ENCODE measurements at regions not wholly inside any gene's neighbourhood (a gene's known extent, or its start where the extent isn't known, plus 50 kb on each side); places are given as distances from the start of the nearest gene placed in this dataset.
"Not testable (repeated sequence)": the region's sequence is repeated elsewhere in the genome, so short reads cannot be mapped to it uniquely, and the experiment has no call there.

GRCh38 chrX:113470166-113470565 is 629.5 kb upstream of the AMOT start:
- DNase-seq = no peak

GRCh38 chrX:113457719-113458118 is 617.1 kb upstream of the AMOT start:
- DNase-seq = no peak

- no peak for DNase-seq
These were observed 615.0 kb upstream of the AMOT start for GRCh38 chrX:113455582-113455981.

- no peak for DNase-seq
These were observed 588.4 kb upstream of the AMOT start for GRCh38 chrX:113429011-113429410.

- DNase-seq = no peak
These were observed 581.7 kb upstream of the AMOT start for GRCh38 chrX:113422323-113422722.

GRCh38 chrX:113421432-113421831 is 580.8 kb upstream of the AMOT start:
- DNase-seq = no peak

GRCh38 chrX:113412106-113412505 is 571.5 kb upstream of the AMOT start:
- DNase-seq = no peak

- no peak for DNase-seq
These were observed 568.2 kb upstream of the AMOT start for GRCh38 chrX:113408843-113409242.

- no peak for DNase-seq
These were observed 559.6 kb upstream of the AMOT start for GRCh38 chrX:113400193-113400704.

- DNase-seq = no peak
These were observed 559.0 kb upstream of the AMOT start for GRCh38 chrX:113399506-113400192.

- no peak for DNase-seq
These were observed 551.7 kb upstream of the AMOT start for GRCh38 chrX:113392355-113392754.

GRCh38 chrX:113391875-113392274 is 551.2 kb upstream of the AMOT start:
- DNase-seq = no peak

GRCh38 chrX:113390531-113390930 is 549.9 kb upstream of the AMOT start:
- DNase-seq = no peak

- DNase-seq = no peak
These were observed 549.2 kb upstream of the AMOT start for GRCh38 chrX:113389846-113390245.

- peak; percentile 29 for DNase-seq
These were observed 544.0 kb upstream of the AMOT start for GRCh38 chrX:113384628-113385027.

GRCh38 chrX:113373421-113373820 is 532.8 kb upstream of the AMOT start:
- not testable (repeated sequence) for DNase-seq

GRCh38 chrX:113370006-113370405 is 529.4 kb upstream of the AMOT start:
- no peak for DNase-seq

- DNase-seq = no peak
These were observed 528.4 kb upstream of the AMOT start for GRCh38 chrX:113369056-113369455.

GRCh38 chrX:113353134-113353533 is 512.5 kb upstream of the AMOT start:
- no peak for DNase-seq

GRCh38 chrX:113330416-113330815 is 489.8 kb upstream of the AMOT start:
- no peak for DNase-seq

GRCh38 chrX:113315927-113316326 is 475.3 kb upstream of the AMOT start:
- no peak for DNase-seq

GRCh38 chrX:113305496-113305895 is 464.9 kb upstream of the AMOT start:
- DNase-seq = no peak

- DNase-seq = no peak
These were observed 459.9 kb upstream of the AMOT start for GRCh38 chrX:113300580-113300979.

GRCh38 chrX:113297437-113297836 is 456.8 kb upstream of the AMOT start:
- DNase-seq = no peak

- no peak for DNase-seq
These were observed 448.9 kb upstream of the AMOT start for GRCh38 chrX:113289503-113289902.

Measured in left hindlimb (tissue), 1 donor.